ENCODE measurements at regions not wholly inside any gene's neighbourhood (a gene's known extent, or its start where the extent isn't known, plus 50 kb on each side); places are given as distances from the start of the nearest gene placed in this dataset.
A peak's percentile ranks its signal among the peaks of the same experiment; 100 is the strongest.
"Not testable (repeated sequence)": the region's sequence is repeated elsewhere in the genome, so short reads cannot be mapped to it uniquely, and the experiment has no call there.

DNA sequence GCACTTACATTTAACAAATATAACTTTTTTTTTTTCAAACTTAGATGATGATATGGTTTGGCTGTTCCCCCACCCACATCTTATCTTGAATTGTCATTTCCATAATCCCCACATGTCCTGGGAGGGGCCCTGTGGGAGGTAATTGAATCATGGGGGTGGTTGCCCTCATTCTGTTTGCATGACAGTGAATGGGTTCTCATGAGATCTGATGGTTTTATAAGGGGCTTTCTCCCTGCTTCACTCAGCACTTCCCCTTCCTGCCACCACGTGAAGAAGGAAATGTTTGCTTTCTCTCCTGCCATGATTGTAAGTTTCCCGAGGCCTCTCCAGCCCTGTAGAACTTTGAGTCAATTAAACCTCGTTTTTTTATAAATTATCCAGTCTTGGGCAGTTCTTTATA lies 432.6 kb downstream of the AMY1C start:
- DNase-seq, result no peak

DNA sequence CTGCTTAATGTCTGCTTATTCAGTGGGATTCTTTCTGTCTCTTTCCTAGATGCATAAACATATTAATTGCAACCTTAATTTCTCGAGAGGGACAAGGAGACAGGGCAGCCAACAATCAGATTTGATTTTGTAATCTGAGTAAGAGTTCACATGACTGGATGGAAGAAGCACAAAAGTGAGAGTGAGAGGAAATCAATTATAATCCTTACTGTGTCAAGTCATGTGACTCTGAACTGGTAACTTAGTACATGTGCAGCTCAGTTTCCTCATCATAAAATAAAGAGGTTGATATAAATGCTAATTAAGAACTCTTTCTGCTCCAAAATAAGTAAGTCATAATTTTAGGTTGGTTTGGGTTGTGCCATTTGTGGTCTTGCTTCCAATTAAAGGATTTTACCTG lies 439.5 kb downstream of the AMY1C start:
- no peak for DNase-seq

DNA sequence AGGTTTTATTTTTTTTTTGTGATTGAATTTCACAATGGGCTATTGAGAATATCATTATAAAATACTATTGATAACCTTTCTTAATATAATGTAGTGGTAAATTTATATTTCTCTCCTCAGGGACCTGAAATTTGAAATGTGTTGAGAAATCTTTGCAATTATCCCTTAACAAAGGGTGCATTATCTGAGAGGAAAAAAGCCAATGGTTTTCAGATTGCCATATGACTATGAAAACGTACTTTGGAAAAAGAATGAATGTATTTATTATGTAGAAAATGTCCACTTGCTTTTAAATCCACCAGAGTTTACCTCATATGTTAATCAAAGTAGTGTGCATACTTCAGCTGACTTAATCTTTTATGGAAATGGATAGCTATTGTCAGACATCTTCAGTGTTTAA lies 441.1 kb downstream of the AMY1C start:
- DNase-seq, result no peak

DNA sequence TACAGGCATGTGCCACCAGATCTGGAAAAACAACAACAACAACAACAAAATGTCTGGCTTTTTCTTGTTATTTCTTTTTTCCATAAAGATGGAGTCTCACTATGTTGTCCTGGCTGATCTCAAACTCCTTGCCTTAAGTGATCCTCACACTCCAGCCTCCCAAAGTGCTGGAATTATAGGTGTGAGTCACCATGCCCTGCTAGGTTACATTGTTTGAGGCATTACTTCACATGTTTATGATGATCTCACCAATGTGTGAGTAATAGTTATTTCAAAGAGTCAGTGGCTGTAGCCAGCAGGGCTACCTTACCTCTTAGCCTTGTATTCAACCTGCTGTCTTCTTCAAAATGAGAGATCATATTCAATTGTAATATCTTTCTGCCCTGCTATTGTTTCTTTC lies 445.7 kb downstream of the AMY1C start:
- DNase-seq, result no peak

DNA sequence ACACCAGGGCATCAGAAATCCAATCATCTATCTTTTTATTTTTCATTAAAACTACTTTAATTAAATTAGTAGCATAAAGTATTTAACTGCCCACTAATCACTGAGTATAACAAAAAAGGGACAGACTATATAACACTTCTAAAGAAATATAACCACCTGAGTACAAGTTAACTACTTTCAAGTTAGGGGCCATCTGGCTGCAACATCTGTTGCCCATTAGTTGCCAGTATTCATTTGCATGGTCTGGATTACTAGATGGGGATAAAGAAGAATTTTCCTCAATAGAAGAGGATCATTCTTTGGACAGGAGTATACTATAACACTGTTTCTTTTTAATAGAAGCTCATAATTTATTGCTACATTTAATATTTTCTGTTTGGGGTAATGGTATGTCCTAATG lies 446.4 kb downstream of the AMY1C start:
- no peak for DNase-seq

GRCh38 chr1:104197516-104197915 lies 447.8 kb downstream of the AMY1C start:
- no peak for DNase-seq

DNA sequence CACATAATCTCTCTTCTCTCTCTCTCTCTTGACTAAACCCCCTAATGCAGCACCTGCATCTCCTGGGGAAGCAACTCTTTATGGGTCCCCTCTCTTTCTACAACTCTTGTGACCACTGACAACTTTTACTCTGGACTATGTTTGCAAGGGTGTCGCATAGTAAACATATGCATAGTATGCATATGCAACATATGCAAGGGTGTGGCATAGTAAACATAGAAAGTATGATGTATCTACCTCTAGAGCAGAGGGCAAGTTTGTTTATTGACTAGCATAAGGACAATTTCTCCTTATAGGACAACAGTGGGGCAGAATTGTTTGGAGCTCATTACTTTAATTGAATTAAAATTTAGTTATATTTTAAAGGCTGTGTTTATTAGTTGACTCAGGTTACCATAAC lies 462.5 kb downstream of the AMY1C start:
- DNase-seq, result no peak

DNA sequence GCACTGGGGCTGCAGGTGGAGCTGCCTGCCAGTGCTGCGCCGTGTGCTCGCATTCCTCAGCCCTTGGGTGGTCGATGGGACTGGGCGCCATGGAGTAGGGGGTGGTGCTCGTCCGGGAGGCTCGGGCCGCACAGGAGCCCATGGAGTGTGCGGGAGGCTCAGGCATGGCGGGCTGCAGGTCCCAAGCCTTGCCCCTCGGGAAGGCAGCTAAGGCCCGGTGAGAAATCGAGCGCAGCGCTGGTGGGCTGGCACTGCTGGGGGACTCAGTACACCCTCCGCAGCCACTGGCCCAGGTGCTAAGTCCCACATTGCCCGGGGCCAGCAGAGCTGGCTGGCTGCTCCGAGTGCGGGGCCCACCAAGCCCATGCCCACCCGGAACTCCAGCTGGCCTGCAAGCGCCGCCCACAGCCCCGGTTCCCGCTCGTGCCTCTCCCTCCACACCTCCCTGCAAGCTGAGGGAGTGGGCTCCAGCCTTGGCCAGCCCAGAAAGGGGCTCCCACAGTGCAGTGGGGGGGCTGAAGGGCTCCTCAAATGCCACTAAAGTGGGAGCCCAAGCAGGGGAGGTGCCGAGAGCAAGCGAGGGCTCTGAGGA lies 467.8 kb downstream of the AMY1C start:
- not testable (repeated sequence) for DNase-seq

DNA sequence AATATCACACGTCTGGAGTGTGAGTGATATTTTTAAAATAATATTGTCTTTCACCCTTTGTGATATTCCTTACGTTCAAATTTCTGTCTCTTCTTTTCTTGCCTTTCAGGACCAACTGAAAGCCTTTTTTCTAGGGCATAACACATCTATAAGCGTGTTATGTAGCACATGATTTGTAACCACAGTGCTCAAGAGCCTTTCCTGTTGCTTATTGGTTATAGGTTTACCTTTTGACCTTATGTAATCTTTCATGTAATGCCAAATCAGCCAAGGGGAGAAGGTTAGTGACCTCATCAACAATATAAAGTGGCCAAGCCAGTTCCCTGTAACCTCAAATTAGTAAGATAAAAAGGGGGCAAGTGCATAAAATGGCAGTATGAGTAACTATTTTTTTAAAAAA lies 480.2 kb downstream of the AMY1C start:
- no peak for DNase-seq

- no peak for DNase-seq
These were observed 482.0 kb downstream of the AMY1C start for GRCh38 chr1:104231676-104232075.

- no peak for DNase-seq
These were observed 485.4 kb downstream of the AMY1C start for GRCh38 chr1:104235141-104235540.

- peak in 1 of 2 experiments; percentile 7 for DNase-seq
These were observed 489.3 kb downstream of the AMY1C start for GRCh38 chr1:104238991-104239390.

GRCh38 chr1:104248385-104248784 lies 498.7 kb downstream of the AMY1C start:
- no peak for DNase-seq

GRCh38 chr1:104259481-104259880 lies 509.8 kb downstream of the AMY1C start:
- no peak for DNase-seq

DNA sequence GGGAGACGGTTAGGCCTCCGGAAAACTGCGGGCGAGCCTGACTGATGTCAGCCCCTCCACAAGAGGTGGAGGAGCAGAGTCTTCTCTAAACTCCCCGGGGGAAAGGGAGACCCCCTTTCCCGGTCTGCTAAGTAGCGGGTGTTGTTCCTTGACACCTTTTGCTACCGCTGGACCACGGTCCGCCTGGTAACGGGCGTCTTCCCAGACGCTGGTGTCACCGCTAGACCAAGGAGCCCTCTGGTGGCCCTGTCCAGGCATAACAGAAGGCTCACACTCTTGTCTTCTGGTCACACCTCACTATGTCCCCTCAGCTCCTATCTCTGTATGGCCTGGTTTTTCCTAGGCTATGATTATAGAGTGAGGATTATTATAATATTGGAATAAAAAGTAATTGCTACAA lies 513.4 kb downstream of the AMY1C start:
- not testable (repeated sequence) for DNase-seq

DNA sequence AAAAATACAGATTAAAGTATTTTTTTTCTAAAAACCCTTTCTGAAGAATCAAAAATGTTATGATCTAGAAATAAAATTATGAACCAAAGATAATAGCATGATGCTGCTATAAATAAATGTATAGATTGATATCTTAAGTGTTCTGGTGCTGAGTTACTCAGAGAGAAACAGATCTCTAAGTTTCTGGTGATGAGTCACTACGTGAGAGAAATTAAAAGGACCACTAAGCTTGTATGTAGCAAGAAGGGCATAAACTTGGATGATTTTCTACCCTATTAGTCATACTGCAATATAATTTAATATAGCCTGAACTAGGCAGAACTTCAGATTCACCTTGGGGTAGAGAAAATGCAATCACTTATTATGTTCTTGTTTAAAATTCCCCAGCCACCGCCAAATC lies 514.8 kb downstream of the AMY1C start:
- DNase-seq, result no peak

DNA sequence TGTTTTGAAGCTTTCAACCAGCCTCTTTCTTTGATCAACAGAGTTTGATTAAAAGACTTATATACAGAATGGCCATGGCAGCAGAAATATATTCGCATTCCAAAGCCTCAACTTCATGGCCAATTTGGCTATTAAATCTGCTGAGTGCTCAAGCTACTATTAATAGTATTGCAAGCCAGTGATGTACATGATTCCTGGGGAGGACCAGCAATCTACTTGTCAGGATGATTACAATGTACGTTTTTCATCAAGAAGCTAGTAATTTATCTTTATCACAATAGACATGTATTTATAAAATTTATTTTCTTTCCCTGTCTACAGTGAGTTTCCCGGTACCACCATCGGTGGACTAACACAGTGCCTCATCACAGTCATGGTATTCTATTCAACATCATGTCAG lies 515.5 kb downstream of the AMY1C start:
- no peak for DNase-seq

GRCh38 chr1:104266612-104267011 lies 516.9 kb downstream of the AMY1C start:
- DNase-seq, result no peak

- DNase-seq, result not testable (repeated sequence)
These were observed 538.6 kb downstream of the AMY1C start for GRCh38 chr1:104288322-104288721.

GRCh38 chr1:104291156-104291555 lies 541.5 kb downstream of the AMY1C start:
- no peak for DNase-seq

DNA sequence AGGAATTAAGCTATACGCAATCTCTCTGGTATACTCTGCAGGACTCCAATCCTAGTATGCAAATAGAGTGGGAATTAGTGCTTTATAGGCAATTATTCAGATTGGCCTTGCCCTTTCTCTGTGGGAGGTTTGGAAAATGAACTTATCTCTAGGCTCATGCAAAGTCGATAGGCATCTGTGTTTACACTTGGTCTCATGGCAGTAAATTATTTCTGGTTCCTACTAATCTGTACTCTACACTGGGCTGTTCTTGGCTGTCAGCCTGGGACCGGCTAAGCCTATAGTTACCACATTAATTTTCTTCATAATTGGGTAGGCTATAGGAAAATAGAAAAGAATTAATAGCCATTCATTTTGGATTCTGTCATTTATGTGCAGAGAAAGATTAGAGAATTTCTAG lies 544.6 kb downstream of the AMY1C start:
- DNase-seq, result peak; percentile 46 to 84

DNA sequence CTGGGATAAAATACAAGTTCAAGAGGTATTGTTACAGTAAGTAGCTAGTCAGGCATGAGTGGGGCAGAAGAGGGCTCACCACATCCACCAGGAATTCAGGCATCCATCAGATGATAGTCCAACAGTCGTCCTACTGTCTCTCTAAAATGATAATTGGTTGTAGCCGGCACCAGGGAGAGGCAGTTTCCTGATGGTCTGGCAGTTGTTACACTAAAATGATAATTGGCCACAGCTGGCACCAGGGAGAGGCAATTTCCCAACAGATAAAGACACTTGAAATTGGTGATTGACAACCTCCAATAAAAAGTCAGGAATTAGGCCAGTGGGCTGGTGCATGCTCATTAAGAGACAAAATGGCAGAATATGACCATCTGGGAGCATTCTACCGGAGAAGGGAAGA lies 545.8 kb downstream of the AMY1C start:
- DNase-seq, result peak in 1 of 2 experiments; percentile 50

GRCh38 chr1:104309673-104310072 lies 560.0 kb downstream of the AMY1C start:
- DNase-seq, result no peak

GRCh38 chr1:104315823-104316222 lies 566.1 kb downstream of the AMY1C start:
- DNase-seq, result no peak

- no peak for DNase-seq
These were observed 572.4 kb downstream of the AMY1C start for GRCh38 chr1:104322131-104322530.

DNA sequence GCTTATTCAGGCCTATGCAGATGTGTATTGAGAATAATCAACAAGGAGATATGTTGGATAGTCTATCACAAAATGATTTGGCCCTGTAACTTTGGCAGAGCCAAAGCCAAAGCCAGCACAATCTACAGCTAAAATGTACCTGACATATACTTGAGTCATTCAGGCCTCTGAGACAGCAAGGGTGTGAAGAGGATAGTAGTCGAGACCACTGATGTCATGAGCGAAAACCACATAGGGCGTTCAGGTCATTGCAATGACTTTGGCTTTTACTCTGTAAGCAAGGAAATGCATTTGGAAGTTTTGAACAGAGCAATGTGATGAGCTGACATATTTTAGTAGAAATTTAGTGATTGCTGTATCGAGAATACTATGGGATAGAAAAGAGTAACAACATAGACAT lies 579.6 kb downstream of the AMY1C start:
- DNase-seq, result no peak

Data from NCI-H2081 (cell line).